ENCODE measurements at regions not wholly inside any gene's neighbourhood (a gene's known extent, or its start where the extent isn't known, plus 50 kb on each side); places are given as distances from the start of the nearest gene placed in this dataset.
"Not testable (repeated sequence)": the region's sequence is repeated elsewhere in the genome, so short reads cannot be mapped to it uniquely, and the experiment has no call there.

DNA sequence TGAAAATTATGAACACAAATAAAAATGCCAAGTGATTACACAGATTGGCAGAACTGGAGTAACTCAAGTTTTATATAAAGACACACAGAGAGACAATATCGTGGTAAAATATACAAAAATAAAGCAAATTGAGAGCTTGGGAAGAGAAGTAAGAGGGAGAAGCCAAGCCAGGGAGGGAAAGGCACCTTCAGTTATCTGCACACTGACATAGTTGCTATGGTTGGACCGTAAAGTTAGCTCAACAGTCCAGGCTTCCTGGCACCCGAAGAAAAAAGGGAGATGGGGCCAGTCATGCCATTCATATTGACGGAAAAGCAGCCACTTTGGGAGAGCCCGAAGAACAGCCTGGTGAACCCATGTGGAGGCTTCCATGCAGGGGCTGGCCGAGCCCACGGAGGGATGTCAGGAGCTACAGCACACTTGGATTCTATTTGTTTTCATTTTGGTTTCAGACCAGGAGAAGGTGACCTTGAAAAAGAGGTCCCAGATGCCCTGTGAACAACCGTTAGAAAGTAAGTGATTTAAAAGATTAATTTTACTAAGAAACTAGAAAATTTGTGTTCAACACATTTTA, 177.1 kb upstream of the IRF2BP2 start:
- H3K27ac ChIP-seq (ENCODE audit: low read depth, low read length, poor library complexity, severe bottlenecking); H3K4me1 ChIP-seq (ENCODE audit: insufficient read depth, low read length, poor library complexity, severe bottlenecking); CTCF ChIA-PET; H3K4me3 ChIP-seq (ENCODE audit: low read depth, low read length, poor library complexity, severe bottlenecking); POLR2A ChIA-PET (ENCODE audit: low non-redundant PET); BruUV-seq (replicated peaks); intact Hi-C loops (cut with micrococcal nuclease; ENCODE audit: unreplicated experiment); H3K36me3 ChIP-seq (ENCODE audit: insufficient read depth, low read length, poor library complexity, severe bottlenecking); H3K9me3 ChIP-seq (ENCODE audit: low read depth, low read length, poor library complexity, severe bottlenecking); H3K27me3 ChIP-seq (replicated peaks; ENCODE audit: insufficient read depth, low read depth, low read length, poor library complexity); DNase-seq (ENCODE audit: low spot score): not testable (repeated sequence)

DNA sequence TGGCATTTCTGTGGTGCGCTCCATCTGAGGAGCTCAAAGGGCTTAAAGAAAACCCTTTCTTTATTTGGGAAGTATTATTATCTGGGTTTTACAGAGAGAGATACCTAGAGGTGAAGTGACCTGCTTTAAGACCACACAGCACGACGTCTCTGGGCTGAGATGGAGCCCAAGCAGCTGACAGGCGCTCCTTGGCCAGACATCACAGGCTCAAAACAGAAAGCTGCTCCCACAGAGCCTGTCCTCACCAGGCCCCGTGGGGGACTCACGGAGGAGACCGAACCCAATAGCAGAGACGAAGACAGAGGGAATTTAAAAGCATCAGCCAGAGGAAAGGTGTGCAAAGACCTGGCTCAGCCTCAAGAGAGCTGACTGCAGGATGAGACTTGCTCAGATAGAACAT, 175.9 kb upstream of the IRF2BP2 start:
- intact Hi-C loops (cut with micrococcal nuclease; ENCODE audit: unreplicated experiment); CTCF ChIA-PET; BruUV-seq (replicated peaks); H3K27ac ChIP-seq (ENCODE audit: low read depth, low read length, poor library complexity, severe bottlenecking); H3K36me3 ChIP-seq (ENCODE audit: insufficient read depth, low read length, poor library complexity, severe bottlenecking); H3K9me3 ChIP-seq (ENCODE audit: low read depth, low read length, poor library complexity, severe bottlenecking); H3K4me1 ChIP-seq (ENCODE audit: insufficient read depth, low read length, poor library complexity, severe bottlenecking); H3K4me3 ChIP-seq (ENCODE audit: low read depth, low read length, poor library complexity, severe bottlenecking); POLR2A ChIA-PET (ENCODE audit: low non-redundant PET); DNase-seq (ENCODE audit: low spot score): not testable (repeated sequence)
- peaks cover 15% of the 10 kb centered on the region for H3K27me3 ChIP-seq (replicated peaks; ENCODE audit: insufficient read depth, low read depth, low read length, poor library complexity)

DNA sequence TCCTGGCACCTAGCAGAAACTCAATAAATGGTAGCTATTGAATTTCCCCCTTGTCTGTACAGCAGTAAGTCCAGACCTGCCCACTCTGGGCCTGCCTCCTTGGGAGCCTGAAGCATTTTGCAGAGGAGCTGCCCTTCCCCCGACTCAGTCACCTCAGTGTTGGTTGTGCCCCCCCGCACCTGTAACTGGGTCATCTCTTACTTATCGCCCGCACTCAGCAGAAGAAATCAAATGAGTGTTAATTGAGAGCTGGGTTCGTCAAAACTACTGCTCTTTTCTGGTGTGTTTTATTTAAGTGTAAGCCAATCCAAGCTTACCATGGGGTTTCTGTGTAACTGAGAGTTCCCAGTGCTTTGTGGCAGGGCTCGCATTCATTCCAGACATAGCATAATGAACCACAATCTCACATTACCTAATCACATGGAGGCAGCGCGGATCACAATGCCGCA, 175.5 kb upstream of the IRF2BP2 start:
- H3K9me3 ChIP-seq (ENCODE audit: low read depth, low read length, poor library complexity, severe bottlenecking); BruUV-seq (replicated peaks); DNase-seq (ENCODE audit: low spot score); H3K4me1 ChIP-seq (ENCODE audit: insufficient read depth, low read length, poor library complexity, severe bottlenecking); intact Hi-C loops (cut with micrococcal nuclease; ENCODE audit: unreplicated experiment); H3K27ac ChIP-seq (ENCODE audit: low read depth, low read length, poor library complexity, severe bottlenecking); H3K36me3 ChIP-seq (ENCODE audit: insufficient read depth, low read length, poor library complexity, severe bottlenecking); CTCF ChIA-PET; H3K4me3 ChIP-seq (ENCODE audit: low read depth, low read length, poor library complexity, severe bottlenecking); POLR2A ChIA-PET (ENCODE audit: low non-redundant PET): not testable (repeated sequence)
- peaks cover 18% of the 10 kb centered on the region for H3K27me3 ChIP-seq (replicated peaks; ENCODE audit: insufficient read depth, low read depth, low read length, poor library complexity)

DNA sequence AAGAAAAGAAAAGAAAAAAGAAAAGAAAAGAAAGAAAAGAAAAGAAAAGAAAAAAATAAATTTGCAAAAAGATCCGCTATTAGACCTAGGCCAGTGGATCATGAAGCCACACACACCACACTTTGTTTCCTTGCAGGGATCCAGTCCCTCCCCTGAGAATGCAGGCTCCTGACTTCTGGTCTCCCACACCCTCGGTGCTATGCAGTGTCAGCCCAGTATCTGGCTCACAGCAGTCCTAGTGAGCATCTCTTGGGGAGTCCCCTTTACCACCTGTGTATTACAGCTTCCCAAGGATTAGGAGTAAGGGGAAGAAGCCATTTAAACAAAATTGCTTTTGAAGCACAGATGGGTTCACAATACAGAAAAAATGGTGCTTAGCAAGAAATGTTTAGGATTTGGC, 174.1 kb upstream of the IRF2BP2 start:
- H3K9me3 ChIP-seq (ENCODE audit: low read depth, low read length, poor library complexity, severe bottlenecking); H3K4me3 ChIP-seq (ENCODE audit: low read depth, low read length, poor library complexity, severe bottlenecking); intact Hi-C loops (cut with micrococcal nuclease; ENCODE audit: unreplicated experiment); BruUV-seq (replicated peaks); H3K4me1 ChIP-seq (ENCODE audit: insufficient read depth, low read length, poor library complexity, severe bottlenecking); DNase-seq (ENCODE audit: low spot score); POLR2A ChIA-PET (ENCODE audit: low non-redundant PET); H3K27ac ChIP-seq (ENCODE audit: low read depth, low read length, poor library complexity, severe bottlenecking); CTCF ChIA-PET; H3K36me3 ChIP-seq (ENCODE audit: insufficient read depth, low read length, poor library complexity, severe bottlenecking): not testable (repeated sequence)
- peaks cover 30% of the 10 kb centered on the region for H3K27me3 ChIP-seq (replicated peaks; ENCODE audit: insufficient read depth, low read depth, low read length, poor library complexity)

DNA sequence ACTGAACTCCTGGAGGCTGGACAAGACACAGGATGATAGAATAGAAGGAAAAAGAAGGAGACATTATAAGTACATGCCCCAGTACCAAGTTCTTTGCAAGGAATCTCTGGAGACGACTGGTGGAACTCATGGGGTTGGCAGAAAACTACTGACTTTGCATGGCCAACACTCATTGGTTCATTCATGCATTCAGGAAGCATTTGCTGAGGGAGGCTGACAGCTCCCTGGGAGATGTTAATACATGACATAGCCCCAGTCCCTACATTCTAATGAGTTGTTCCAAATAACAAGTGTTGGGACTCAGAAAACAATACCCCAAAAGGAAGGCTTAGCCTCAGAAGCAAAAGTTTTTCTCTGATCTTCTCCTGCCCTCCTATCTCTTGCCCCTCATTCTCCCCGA, 172.8 kb upstream of the IRF2BP2 start:
- no peaks in the 10 kb centered on the region for H3K36me3 ChIP-seq (ENCODE audit: insufficient read depth, low read length, poor library complexity, severe bottlenecking)
- H3K4me3 ChIP-seq (ENCODE audit: low read depth, low read length, poor library complexity, severe bottlenecking), result no peak overlapping the region
- H3K27ac ChIP-seq (ENCODE audit: low read depth, low read length, poor library complexity, severe bottlenecking), result no peak overlapping the region
- no TSS peak for BruUV-seq (replicated peaks)
- H3K27me3 ChIP-seq (replicated peaks; ENCODE audit: insufficient read depth, low read depth, low read length, poor library complexity), result peaks cover 43% of the 10 kb centered on the region
- ChIA-PET CTCF (no interaction called here), POLR2A (ENCODE audit: low non-redundant PET) (no interaction called here)
- H3K4me1 ChIP-seq (ENCODE audit: insufficient read depth, low read length, poor library complexity, severe bottlenecking), result no peaks in the 10 kb centered on the region
- TF ChIP-seq EZH2 (IDR thresholded peaks at IDR 0.05; ENCODE audit: borderline replicate concordance, low read depth, low read length, poor library complexity, severe bottlenecking), result no peak
- TF ChIP-seq, protein P1, sequence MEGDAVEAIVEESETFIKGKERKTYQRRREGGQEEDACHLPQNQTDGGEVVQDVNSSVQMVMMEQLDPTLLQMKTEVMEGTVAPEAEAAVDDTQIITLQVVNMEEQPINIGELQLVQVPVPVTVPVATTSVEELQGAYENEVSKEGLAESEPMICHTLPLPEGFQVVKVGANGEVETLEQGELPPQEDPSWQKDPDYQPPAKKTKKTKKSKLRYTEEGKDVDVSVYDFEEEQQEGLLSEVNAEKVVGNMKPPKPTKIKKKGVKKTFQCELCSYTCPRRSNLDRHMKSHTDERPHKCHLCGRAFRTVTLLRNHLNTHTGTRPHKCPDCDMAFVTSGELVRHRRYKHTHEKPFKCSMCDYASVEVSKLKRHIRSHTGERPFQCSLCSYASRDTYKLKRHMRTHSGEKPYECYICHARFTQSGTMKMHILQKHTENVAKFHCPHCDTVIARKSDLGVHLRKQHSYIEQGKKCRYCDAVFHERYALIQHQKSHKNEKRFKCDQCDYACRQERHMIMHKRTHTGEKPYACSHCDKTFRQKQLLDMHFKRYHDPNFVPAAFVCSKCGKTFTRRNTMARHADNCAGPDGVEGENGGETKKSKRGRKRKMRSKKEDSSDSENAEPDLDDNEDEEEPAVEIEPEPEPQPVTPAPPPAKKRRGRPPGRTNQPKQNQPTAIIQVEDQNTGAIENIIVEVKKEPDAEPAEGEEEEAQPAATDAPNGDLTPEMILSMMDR (conservative IDR thresholded peaks at IDR 0.05; ENCODE audit: low read depth, low read length), result no peak
- H3K9me3 ChIP-seq (ENCODE audit: low read depth, low read length, poor library complexity, severe bottlenecking), result no peaks in the 10 kb centered on the region
- DNase-seq (ENCODE audit: low spot score), result peak; percentile 25
- intact Hi-C loops (cut with micrococcal nuclease; ENCODE audit: unreplicated experiment), result no loop called here
